ENCODE measurements at regions not wholly inside any gene's neighbourhood (a gene's known extent, or its start where the extent isn't known, plus 50 kb on each side); places are given as distances from the start of the nearest gene placed in this dataset.

DNA sequence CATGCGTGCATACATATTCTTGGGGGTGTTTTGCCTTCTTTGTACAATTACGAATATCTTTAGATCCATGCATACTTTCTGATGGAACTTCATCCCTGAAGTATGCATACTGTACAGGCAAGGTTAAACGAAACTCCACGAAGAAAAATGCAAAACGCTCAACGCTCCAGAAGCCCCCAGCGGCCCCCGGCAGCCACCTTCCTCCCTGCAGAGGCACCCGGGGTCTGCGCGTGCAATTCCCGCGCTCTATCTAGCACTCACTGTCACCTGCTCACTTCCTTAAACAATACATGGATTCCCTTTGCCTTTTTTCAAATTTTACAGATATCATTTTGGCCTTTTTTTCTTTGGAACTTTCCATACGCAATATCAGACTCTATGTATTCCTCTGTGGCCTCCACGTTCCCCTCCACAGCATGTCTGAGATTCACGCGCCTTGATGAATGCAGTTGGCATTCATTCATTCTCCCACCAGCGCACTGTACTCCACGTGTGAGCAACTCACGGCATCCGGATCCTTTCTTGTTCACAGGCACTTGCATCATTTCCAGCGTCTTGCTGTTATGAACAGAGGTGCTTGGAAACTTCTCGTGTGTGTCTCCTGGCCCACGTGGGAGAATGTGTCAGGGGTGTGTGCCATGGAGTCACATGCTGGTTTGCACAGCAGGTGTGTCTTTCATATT is 214.3 kb downstream of the CTTN start:
- H3K27me3 ChIP-seq: peaks cover 0 to 50% of the 10 kb centered on the region in 2 donors
- H3K9me3 ChIP-seq: peaks cover 4 to 14% (median 8%) of the 10 kb centered on the region in 3 donors
- H3K36me3 ChIP-seq: no peaks in the 10 kb centered on the region
- no peak for DNase-seq
- peaks cover 0 to 9% (median 0%) of the 10 kb centered on the region in 4 donors for H3K4me1 ChIP-seq
- no peak overlapping the region for H3K4me3 ChIP-seq
- TF ChIP-seq, protein P1, sequence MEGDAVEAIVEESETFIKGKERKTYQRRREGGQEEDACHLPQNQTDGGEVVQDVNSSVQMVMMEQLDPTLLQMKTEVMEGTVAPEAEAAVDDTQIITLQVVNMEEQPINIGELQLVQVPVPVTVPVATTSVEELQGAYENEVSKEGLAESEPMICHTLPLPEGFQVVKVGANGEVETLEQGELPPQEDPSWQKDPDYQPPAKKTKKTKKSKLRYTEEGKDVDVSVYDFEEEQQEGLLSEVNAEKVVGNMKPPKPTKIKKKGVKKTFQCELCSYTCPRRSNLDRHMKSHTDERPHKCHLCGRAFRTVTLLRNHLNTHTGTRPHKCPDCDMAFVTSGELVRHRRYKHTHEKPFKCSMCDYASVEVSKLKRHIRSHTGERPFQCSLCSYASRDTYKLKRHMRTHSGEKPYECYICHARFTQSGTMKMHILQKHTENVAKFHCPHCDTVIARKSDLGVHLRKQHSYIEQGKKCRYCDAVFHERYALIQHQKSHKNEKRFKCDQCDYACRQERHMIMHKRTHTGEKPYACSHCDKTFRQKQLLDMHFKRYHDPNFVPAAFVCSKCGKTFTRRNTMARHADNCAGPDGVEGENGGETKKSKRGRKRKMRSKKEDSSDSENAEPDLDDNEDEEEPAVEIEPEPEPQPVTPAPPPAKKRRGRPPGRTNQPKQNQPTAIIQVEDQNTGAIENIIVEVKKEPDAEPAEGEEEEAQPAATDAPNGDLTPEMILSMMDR (IDR thresholded peaks at IDR 0.05): no peak
- intact Hi-C loops (cut with DNase I; ENCODE audit: low total_unique reads): no loop called here
- no peak overlapping the region for H3K27ac ChIP-seq

DNA sequence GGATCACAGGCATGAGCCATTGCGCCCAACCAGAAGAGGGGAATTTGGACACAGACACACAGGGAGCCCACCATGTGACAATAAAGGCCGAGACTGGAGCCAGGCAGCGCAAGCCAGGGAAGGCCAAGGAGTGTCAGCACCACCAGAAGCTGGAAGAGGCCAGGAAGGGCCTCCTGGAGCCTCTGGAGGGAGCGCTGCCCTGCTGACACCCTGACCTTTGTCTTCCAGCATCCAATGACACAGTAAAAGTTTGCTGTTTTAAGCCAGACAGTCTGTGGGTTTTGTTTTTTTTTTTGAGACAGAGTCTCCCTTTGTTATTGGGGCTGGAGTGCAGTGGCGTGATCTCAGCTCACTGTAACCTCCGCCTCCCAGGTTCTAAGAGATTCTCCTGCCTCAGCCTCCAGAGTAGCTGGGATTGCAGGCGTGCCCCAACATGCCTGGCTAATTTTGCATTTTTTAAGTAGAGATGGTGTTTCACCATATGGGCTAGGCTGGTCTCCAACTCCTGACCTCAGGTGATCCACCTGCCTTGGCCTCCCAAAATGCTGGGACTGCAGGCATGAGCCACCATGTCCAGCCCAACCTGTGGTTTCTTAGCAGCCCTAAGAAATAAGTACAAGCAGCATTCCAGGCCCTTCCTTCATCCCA is 215.8 kb downstream of the CTTN start:
- Histone ChIP-seq H3K36me3 (no peaks in the 10 kb centered on the region), H3K9me3 (peaks cover 4 to 14% (median 8%) of the 10 kb centered on the region in 3 donors), H3K27me3 (peaks cover 0 to 38% of the 10 kb centered on the region in 2 donors), H3K4me3 (no peak overlapping the region), H3K4me1 (peaks cover 0 to 5% (median 0%) of the 10 kb centered on the region in 4 donors), H3K27ac (no peak overlapping the region)
- intact Hi-C loops (cut with DNase I; ENCODE audit: low total_unique reads): no loop called here
- DNase-seq: no peak
- TF ChIP-seq, protein P1 (IDR thresholded peaks at IDR 0.05): no peak

DNA sequence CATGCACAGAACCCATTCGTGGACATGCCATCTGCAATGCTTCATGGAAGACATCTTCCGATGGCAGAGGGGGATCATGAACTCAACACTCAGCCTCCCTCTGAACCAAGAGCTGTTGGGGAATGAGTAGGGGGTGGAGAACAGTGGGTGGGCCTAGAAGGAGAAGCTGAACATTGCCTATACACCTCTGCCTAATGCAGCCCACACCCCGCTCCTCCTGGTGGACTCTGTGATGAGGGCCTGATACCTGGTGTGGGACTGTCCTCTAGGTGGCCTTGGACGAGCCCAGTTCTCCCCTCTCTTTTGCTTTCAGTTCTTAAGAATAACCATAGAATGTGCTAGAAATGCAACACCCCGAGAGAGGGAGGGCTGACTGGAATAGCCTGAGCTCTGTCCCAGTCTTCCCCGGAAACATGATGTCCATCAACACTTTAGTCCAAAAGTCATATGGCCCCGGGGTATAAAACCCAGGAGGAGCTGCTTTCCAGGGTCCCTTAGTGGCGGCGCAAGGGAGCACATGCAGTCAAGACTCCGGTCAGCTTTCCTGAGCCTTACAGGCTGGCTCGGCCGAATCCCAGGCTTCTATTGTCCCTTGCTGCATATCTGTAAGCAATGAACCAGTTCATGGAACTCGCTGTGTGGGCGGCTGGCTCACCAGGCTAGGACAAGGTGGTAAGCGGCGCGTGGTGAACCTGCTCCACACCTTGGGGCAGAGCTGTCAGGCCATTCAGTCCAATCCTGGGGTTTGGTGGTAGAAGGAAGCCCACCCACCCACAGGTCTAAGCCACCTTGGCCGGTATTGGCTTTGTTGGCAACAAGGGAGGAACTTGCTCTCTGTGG is 216.9 kb downstream of the CTTN start:
- intact Hi-C loops (cut with DNase I; ENCODE audit: low total_unique reads): no loop called here
- Histone ChIP-seq H3K27me3 (peaks cover 0 to 34% of the 10 kb centered on the region in 2 donors), H3K36me3 (no peaks in the 10 kb centered on the region), H3K27ac (no peak overlapping the region), H3K4me1 (peaks cover 0 to 5% (median 0%) of the 10 kb centered on the region in 4 donors), H3K4me3 (no peak overlapping the region), H3K9me3 (peaks cover 4 to 14% (median 8%) of the 10 kb centered on the region in 3 donors)
- DNase-seq: no peak
- TF ChIP-seq, protein P1 (IDR thresholded peaks at IDR 0.05): no peak

GRCh38 chr11:70616317-70616716 is 218.0 kb downstream of the CTTN start:
- H3K27ac ChIP-seq: no peak overlapping the region
- H3K4me3 ChIP-seq: no peak overlapping the region
- H3K27me3 ChIP-seq: peaks cover 0 to 35% of the 10 kb centered on the region in 2 donors
- H3K4me1 ChIP-seq: no peaks in the 10 kb centered on the region
- no peak for DNase-seq
- H3K9me3 ChIP-seq: peaks cover 4 to 14% (median 8%) of the 10 kb centered on the region in 3 donors
- H3K36me3 ChIP-seq: no peaks in the 10 kb centered on the region
- intact Hi-C loops (cut with DNase I; ENCODE audit: low total_unique reads): no loop called here
- TF ChIP-seq, protein P1 (IDR thresholded peaks at IDR 0.05): no peak

DNA sequence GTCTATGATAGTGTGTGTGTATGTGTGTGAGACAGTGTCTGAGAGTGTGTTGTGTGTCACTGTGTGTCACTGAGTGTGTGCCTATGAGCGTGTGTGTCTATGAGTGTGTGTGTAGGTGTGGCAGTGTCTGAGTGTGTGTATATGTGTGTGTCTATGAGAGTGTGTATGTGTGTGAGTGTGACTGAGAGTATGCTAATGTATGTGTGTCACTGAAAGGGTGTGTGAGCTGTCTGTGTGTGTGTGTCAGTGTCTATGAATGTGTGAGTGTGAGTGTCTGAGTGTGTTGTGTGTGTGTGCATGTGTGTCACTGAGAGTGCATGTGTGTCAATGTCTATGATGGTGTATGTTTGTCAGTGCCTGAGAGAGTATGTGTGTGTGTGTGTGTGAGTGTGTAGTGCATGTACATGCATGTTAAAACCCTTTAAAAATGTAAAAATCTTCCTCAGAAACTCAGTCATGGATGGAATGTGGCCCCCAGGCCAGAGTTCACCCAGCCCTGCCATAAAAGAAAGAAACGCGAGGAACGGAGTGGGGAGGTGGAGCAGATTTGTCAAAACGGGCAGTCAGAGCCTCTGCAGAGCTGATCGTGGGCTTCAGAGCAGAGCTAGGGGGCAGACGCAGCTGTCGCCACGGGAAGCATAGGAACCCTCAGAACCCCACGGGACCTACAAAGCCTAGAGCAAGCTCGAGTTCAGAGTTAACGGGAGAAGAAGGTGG is 218.8 kb downstream of the CTTN start:
- Histone ChIP-seq H3K4me3 (no peak overlapping the region), H3K27ac (no peak overlapping the region), H3K9me3 (peaks cover 4 to 14% (median 8%) of the 10 kb centered on the region in 3 donors), H3K27me3 (peaks cover 0 to 36% of the 10 kb centered on the region in 2 donors), H3K4me1 (no peaks in the 10 kb centered on the region), H3K36me3 (no peaks in the 10 kb centered on the region)
- DNase-seq: no peak
- TF ChIP-seq, protein P1 (IDR thresholded peaks at IDR 0.05): no peak
- intact Hi-C loops (cut with DNase I; ENCODE audit: low total_unique reads): no loop called here
